ENCODE measurements at regions not wholly inside any gene's neighbourhood (a gene's known extent, or its start where the extent isn't known, plus 50 kb on each side); places are given as distances from the start of the nearest gene placed in this dataset.

- TF ChIP-seq POLR2A (IDR thresholded peaks at IDR 0.05; ENCODE audit: low read depth, low read length) (no peak), PAX5 (IDR thresholded peaks at IDR 0.05; ENCODE audit: insufficient read depth, low read length, severe bottlenecking) (no peak), POLR2AphosphoS5 (IDR thresholded peaks at IDR 0.05; ENCODE audit: low read depth, low read length) (no peak), TAF1 (IDR thresholded peaks at IDR 0.05; ENCODE audit: low read depth, low read length) (no peak)
Observed at GRCh38 chr1:98157524-98158313, 236.9 kb upstream of the DPYD start.

All from GM12891 (cell line).